SK-N-SH (cell line): ENCODE measurements at regions not wholly inside any gene's neighbourhood (a gene's known extent, or its start where the extent isn't known, plus 50 kb on each side); places are given as distances from the start of the nearest gene placed in this dataset.

Experiments used
- MAX ChIP-seq: IDR thresholded peaks from 2 replicates; pipeline ENCODE4 v1.4.0; 2012; ENCODE audit warnings: low read depth
- RFX5 ChIP-seq: IDR thresholded peaks from 2 replicates; pipeline ENCODE4 v1.6.1; 2012; ENCODE audit warnings: mild to moderate bottlenecking, improper control_type of control experiment, low read length
- TCF12 ChIP-seq: IDR thresholded peaks from 2 replicates; pipeline ENCODE4 v1.4.0; 2012
- USF1 ChIP-seq: IDR thresholded peaks from 2 replicates; pipeline ENCODE4 v1.4.0; 2012; ENCODE audit warnings: low read depth, borderline replicate concordance
- TF ChIP-seq, protein P1 (sequence below): fragments of 200-600 bp; sonication (generic); IDR thresholded peaks from 2 replicates; pipeline ENCODE4 v1.6.1; 2017; ENCODE audit warnings: antibody characterized with exemption, mild to moderate bottlenecking, moderate library complexity

- TF ChIP-seq, protein P1, sequence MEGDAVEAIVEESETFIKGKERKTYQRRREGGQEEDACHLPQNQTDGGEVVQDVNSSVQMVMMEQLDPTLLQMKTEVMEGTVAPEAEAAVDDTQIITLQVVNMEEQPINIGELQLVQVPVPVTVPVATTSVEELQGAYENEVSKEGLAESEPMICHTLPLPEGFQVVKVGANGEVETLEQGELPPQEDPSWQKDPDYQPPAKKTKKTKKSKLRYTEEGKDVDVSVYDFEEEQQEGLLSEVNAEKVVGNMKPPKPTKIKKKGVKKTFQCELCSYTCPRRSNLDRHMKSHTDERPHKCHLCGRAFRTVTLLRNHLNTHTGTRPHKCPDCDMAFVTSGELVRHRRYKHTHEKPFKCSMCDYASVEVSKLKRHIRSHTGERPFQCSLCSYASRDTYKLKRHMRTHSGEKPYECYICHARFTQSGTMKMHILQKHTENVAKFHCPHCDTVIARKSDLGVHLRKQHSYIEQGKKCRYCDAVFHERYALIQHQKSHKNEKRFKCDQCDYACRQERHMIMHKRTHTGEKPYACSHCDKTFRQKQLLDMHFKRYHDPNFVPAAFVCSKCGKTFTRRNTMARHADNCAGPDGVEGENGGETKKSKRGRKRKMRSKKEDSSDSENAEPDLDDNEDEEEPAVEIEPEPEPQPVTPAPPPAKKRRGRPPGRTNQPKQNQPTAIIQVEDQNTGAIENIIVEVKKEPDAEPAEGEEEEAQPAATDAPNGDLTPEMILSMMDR, result no peak
- TF ChIP-seq RFX5 (no peak), TCF12 (no peak), USF1 (no peak), MAX (no peak)
Measured at GRCh38 chr9:24127519-24127918, 301.5 kb upstream of the ELAVL2 start.
